CD4-positive, alpha-beta T cell treated with Interleukin-21 for 1 hour (primary cell): ENCODE measurements at regions not wholly inside any gene's neighbourhood (a gene's known extent, or its start where the extent isn't known, plus 50 kb on each side); places are given as distances from the start of the nearest gene placed in this dataset.
"Not testable (repeated sequence)": the region's sequence is repeated elsewhere in the genome, so short reads cannot be mapped to it uniquely, and the experiment has no call there.

ENCODE experiments used
- DNase-seq: peaks from one replicate; pipeline ENCODE4 v3.0.0-alpha.2; 2020

DNA sequence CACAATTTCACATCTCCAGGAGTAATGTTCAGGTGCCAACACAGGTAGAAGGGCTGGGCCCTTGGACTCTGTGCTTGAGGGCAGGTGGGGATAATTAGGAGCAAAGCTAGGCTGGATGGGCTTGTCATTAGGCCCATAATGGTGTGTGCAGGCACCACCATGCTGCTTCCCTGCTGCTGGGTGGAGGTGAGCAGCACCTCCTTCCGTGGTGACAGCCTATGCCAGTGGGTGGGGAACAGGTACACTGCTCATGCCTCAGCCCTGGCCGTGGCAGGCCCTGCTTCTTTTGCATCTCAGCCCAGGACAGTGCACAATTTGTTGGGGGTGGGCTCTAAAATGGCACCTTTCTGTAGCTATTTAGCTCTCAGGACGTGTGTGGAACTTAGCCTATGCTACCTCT is 955.5 kb downstream of the TMTC2 start:
- DNase-seq, result no peak

DNA sequence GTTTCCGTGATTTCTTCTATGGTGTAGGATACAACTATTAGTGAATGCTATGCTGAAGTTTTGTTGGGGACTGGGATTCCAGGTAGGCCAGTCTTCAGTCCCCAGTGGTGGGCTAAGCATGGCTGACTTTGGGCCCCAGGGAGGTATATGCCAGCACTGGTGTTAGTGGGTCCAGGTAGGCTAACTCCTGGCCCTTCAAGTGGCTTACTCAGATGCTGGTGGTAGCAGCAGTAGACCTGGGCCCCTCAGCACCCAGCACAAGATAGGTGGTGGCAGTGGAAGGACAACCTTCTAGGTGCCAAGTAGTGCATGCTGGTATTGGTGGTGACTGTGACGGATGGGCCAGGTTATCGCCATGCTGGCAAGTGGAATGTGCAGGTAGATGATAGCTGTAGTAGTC is 955.1 kb downstream of the TMTC2 start:
- no peak for DNase-seq

DNA sequence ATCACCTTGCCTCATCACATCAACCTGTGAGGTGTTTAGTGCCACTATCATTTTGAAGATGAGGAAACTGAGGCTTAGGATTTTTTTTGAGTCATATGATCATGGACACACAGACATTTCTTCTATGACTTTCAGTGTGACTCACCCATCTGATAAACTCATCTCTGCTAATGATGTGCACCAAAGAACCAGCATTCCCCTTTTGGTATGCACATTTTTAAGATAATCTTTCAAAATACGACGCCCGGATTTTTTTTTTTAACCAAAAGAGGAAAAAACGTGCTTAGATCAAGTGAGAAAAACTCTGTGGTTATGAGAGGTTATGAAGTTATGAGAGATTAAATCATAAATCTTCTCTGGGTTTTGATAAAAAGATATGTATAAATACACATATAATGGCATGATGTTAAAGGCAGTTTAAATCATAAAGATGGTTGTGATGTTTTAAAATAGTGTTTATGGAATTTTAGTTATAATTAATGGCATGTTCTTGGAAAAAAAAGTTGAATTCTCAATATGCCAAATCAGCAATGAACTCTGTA is 948.1 kb downstream of the TMTC2 start:
- no peak for DNase-seq

DNA sequence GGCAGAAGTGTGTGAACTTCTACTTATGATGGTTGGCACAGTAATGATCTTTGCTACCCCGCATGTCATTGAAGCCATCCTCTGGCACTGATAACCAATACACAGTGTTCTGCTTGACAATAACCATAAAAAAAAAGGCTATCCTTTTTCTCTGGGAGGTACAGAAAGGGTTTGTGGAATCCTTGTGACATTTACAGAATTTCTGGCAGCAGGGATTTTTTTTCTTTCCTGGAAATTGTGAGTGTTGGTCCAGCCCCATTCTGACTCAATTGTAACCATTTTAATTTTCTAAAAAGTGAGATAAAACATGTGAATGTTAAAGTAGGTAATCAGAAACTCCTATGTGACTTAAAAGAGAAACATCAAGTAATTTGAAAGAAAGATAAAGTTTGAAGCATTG is 943.8 kb downstream of the TMTC2 start:
- DNase-seq, result no peak

DNA sequence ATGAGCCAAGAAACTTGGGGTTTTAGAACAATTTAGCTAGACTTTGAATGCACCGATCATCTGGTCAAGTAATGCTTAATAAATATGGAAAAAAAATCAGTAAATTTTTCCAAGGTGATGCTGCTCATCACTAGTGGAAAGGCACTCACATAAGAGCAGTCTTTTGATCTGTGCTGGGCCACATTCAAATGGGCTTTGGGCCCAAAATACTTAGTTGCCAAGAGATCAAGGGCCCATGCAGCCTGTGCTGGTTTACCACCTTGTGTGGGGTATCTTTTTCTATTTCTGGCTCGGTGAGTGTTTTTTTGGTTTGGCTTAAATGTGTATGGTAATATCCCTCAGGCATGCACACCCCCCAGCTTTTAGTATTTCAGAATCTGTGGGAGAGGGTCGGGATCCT is 943.2 kb downstream of the TMTC2 start:
- no peak for DNase-seq

DNA sequence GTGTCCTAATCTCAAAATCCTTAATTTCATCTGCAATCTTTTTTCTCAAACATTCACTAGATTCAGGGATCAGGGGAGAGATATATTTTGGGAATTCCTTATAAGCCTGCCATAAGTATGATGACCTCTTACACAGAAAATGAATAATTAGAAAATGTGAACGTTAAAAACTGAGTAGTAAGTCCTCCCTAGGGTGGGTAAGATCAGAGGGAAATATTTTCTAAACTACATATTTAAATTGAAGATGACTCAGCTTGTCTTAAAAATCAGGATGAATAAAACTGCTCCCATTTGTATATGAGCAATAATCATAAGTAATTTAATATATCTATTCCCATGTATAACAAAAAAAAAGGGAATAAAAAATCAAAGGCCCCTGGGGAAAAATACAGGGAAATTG is 935.5 kb downstream of the TMTC2 start:
- DNase-seq, result no peak

DNA sequence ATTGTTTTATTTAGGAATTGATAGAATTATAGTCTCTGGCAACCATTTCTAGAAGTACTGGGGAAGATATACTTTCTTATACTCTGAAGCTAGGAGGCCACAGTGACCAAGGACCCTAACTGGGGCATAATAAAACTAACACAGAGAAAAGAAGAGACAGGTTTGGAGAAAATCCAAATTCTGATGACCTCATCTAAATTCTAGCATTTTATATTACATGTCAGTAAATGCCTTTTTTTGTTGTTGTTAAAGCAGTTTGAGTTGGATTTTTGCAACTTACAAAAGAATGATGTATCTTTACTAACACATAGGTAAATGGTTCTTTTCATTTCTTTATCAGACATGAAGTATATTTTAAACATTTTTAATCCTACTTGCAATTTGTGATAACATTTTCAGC is 933.3 kb downstream of the TMTC2 start:
- DNase-seq, result no peak

DNA sequence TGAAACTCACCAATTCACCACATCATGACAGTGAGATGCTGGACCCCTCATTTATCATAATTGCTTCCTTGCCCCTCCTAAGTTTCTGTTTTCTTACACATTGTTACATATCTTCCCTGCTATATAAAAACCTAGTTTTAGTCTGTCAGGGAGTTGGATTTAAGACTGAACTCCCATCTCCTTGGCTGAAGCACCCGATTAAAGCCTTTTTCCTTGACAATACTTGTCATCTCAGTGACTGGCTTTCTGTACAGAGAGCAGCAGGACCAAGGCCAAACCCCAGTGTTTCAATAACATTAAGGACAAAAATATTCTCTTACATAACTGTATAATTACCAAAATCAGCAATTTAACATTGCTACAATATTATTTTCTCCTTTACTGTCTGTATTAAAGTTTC is 928.4 kb downstream of the TMTC2 start:
- DNase-seq, result no peak

DNA sequence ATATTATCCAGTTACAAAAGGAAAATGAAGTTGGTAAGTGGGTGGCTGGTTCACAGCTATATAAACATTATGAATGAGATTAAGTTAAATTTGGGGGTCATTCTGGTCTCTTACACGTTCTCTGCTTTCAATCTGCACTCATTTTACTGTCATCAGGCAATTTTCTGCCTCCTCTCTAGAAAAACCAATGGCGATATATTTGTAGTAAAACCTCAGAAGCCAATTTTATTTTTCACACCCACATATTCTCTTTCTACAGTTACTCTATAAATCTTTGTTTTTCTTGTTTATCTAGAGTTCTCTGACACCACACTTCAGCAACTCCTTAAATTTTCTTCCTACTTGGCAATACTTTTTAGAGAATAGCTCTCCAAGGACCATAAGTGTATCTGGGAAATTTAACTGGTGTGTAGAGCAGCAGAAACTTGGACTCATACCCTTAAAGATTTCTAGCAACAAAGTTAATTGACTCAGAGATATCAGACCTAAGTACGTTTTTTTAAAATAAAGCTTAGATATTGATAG is 926.9 kb downstream of the TMTC2 start:
- DNase-seq, result no peak

DNA sequence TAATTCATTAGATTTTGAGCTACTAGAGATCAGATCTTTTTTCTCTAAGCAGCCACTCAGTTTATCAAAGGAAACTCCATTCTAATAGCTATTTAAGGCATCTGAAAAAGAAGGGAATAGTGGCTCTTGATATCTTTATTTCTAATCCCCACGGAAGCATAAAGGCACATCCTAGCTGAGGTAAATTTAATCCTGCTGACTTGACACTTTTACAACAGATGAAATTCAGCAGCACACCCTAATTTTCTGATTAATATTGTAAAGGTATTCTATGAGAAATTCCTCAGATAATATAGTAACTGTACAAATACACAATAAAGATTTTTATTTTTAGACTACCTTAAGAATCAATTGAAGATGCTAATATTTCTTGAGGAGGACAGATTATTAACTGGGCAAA is 916.4 kb downstream of the TMTC2 start:
- DNase-seq, result no peak

DNA sequence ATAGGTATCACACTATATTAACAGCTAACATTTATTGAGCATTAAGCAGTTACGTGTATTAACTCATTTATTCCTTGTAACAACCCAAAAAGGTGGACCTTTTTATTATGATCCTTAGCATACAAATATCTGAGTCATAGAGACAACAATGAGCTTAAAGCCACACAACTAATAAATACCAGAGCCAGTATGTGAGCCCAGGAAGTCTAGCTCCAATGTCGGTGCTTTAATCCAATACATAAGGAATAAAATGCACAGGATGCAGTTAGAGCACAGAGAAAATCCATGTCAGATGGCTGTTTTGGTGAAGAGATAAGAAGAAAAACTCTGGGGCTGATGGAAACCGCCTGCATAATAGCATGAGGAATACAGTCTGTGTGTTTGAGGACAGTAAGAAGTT is 888.6 kb downstream of the TMTC2 start:
- no peak for DNase-seq

DNA sequence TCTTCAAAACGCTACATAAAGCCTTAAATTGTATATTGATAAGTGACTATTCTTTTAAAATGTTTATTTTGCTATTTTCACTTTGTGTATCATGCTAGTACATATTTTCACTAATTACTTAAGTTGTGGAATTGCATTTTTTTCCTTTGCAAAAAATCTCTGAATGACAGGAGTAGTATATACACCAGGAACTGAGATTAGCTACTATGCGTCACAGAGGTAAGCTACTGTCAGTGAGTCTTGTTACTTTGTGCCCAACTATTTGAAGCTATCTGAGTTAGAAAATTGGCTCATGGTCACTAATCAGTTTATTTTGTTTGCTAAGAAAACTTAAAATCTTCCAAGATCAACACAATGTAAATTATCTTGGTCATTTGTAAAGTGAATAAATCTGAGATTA is 887.4 kb downstream of the TMTC2 start:
- no peak for DNase-seq

DNA sequence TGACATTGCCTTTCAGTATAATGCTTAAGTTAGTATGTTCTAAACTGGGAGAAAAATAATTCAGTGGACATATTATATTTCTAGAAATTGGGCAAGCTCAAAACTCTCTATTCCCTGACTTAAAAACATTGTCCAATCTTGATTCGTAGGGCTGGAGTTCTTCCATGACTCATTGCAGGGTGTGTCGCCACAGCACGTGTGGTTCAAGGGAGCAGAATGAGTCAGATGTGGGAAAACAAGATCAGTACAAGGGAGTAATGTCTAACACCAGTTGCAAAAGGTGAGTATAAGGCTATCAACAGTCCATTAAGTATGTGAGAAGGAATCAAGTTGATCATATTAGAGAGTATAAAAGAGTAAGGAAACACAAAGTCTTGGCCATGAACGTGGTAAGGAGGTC is 887.0 kb downstream of the TMTC2 start:
- no peak for DNase-seq

DNA sequence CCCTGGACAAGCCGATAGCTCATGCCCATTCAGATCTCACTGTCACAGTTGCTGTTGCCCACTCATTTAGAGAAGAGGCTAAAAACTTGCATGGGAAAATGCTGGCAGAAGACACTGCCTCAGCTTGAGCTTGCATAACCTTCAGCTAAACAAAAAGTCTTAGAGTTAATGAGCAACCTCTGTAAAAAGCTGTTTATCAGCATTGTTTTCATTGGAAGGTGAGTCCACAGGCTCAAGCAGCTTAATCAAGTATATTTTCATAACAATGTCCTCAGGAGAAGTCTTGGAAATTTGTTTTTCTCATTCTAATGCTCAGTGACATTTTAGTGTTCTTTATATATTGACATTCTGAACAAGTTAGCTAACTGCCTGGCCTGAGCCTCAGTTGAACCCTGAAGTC is 872.9 kb downstream of the TMTC2 start:
- no peak for DNase-seq

DNA sequence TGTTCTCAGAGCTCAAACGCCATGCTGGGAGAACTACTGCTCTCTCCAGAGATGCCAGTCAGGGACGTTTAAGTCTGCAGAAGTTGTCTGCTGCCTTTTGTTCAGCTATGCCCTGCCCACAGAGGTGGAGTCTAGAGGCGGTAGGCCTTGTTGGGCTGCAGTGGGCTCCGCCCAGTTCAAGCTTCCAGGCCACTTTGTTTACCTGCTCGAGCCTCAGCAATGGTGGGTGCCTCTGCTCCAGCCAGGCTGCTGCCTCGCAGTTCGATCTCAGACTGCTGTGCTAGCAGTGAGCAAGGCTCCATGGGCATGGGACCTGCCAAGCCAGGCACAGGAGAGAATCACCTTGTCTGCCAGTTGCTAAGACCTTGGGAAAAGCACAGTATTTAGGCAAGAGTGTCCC is 869.3 kb downstream of the TMTC2 start:
- DNase-seq, result not testable (repeated sequence)

DNA sequence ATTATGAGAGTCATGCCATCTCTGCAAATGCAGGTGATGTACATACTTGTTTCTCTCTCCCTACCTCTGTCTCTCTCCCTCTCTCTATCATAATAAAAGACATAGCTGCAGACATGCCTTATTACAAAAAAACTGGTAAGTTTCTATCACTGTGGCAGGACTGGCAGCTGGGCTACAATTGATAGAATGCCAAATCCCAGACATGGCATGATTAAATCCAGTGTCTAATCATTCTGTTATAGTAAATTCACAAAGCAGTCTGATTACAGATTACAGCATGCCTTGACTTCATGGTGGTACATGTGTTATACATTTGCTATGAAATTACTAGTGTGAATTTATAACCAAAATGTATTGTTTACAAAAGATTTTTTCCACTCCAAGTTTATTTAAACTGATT is 854.7 kb downstream of the TMTC2 start:
- DNase-seq, result no peak

DNA sequence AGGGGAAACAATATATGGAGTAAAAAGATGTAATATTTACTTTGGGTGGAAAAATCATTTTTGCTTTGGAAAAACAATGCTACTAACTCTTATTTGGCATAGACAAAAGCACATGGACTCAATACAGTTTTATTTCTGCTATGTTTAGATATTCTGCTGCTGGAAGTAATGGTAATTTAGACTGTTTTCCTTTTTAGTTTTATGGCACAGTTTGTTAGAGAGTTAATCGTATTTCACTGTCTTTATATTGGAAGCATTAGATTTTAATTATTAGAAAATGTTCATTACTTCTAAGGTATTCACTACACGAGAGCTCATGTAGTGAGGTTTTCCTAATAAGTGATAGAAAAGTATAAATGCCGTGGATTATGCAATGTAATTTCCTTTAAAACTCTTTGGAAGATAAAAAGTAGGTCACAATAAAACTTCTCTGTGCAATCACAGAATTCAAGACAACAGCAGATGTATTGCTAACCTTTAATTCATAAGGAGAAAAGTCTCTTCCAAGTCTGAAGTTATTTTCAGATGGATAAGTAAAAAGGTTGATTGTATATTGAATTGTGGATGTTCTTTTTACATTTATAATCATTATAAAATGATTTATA is 851.8 kb downstream of the TMTC2 start:
- no peak for DNase-seq

DNA sequence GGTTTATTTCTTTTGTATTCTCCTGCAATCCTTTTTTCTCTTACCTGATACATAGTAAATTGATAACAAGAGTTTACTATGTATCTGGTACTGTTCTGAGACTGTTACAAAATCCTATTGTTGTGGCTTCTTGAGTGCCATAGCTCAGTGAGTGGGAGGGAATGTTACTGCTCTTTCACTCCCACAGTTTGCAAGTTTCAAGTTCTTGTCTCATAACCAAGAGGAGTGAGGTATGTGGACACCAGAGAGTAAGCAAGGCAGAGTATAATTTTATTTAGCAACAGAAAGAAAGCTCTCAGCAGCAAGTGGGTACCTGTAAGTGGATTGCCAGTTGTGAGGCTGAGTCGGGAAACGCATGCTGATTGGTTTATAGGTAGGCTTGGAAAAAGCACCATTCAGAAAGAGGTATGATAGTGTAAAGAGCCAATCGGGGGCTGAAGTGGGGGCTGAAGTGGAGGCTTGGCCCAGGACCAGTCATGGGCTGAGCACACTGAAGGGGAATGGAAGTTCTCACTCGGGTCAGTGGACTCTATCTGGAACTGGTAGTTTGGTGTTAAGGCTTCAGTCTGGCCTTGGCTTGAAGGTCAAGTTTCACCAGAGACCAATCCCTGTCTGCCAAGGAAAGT is 850.8 kb downstream of the TMTC2 start:
- DNase-seq, result no peak

DNA sequence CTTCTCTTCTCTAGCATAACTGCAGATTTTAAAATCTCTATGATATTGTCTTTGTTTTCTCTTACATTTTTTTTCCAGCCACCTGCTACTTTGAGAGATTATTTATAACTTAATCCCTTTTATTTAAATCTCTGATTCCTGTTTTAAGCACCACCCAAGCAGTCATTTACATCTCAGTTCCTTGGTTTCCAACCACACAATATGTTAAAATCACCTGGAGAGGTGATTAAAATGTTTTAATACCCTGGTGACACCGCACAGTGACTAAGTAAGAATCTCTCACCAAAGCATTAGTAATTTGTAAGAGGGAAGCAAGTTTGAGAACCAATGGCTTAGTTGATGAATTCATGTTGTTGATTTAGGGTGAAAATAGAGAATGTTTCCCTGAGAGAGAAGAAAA is 849.8 kb downstream of the TMTC2 start:
- DNase-seq, result no peak

DNA sequence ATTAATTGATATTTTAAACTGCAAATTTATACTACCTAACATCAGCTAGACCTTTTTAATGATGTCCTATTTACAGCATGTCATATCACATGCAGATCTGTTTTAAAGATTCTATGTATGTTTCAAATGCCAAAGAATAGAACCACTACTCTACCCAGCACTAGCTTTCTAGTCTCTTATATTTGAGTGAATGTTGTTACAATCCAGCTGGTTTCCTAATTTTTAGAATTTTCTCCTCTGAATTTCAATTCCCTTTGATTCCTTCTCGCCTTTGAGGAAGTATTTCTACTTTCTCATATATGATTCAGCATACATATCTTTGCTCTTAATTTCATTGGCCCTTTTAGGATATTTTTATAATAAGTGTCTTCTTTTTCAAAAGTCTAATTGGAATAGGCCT is 841.9 kb downstream of the TMTC2 start:
- no peak for DNase-seq

DNA sequence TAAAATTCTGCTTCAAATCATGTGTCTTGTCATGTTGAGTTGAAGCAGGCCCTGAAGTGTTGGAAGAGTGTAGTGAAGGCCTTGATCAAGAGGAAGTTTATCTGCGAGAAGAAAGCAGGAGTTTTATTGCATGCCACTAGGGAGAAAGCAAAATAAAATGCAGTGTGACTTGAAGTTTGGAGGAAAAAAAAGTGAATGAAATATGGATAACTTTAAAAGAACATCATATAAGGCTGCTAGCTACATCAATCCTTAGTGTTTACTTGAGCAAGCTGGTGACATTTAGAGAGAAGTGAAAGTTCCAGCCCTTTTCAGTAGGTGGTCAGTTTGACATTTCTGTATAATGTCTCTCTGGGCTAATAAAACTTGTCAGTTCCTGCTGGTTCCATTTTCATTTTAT is 841.1 kb downstream of the TMTC2 start:
- no peak for DNase-seq

DNA sequence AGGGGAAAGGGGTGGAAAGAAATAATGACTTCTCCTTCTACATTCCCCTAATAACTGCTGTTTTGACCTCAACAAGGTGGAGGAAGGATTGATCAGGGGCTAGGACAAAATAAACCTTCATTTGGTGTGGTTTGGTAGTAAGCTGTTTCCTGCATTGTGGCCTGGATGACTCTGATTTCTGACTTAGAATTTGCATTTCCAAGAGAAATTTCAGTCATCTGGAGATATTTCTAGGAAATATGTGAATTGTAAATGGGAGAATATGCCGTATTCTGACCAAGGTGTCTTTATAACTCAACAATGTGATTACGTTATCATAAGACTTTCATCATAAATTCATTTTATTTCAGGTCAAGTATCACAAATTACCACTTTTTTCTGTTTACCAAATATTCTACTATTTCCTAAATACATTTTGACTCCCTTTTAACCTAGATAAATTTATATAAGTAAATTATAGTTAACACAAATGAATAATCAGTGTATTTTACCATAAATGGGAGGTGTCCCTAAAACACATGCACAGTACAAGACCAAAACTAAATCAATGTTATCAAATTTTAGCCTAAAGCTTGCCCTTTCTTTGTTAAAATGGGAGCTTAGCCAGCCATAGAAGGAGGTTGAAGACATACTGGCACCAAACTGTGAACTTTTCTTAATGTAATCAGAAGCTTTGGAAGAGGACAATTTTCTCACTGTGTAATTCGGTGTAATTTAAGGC is 828.8 kb downstream of the TMTC2 start:
- no peak for DNase-seq

DNA sequence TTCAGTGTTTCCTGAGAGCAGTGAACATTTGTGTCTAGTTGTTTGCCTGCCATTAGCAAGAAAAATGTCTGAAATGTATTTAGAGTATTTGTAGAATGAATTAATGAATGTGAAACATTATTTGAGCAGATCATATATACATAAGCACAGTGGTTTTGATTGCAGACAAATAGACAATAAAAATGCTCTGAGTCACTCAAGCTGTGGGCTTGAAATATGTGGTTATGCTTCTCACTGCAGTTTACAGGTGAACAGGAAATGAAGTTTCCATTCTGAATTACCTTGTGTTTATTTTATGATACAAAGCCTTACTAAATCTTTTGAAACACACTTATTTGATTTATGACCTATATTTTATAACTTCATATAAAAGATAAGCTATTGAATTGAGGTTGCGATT is 827.7 kb downstream of the TMTC2 start:
- DNase-seq, result no peak

DNA sequence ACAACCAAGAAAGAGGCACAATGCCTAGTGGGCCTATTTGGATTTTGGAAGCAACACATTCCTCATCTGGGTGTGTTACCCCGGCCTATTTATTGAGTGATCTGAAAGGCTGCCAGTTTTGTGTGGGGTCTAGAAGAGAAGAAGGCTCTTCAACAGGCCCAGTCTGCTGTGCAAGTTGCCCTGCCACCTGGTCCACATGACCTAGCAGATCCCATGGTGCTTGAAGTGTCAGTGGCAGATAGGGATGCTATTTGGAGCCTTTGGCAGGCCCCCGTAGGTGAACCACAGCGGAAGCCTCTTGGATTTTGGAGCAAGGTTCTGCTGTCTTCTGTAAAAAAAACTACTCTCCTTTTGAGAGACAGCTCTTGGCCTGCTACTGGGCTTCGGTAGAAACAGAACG is 820.1 kb downstream of the TMTC2 start:
- DNase-seq, result no peak
